Heart right ventricle (tissue), 16 donors: ENCODE measurements at regions not wholly inside any gene's neighbourhood (a gene's known extent, or its start where the extent isn't known, plus 50 kb on each side); places are given as distances from the start of the nearest gene placed in this dataset.

Source experiments
- ATAC-seq, 8 donors: fragments of 200-7000 bp; cut with Tn5 transposase; one replicate each; pipeline ENCODE4 v1.9.1; 2020; ENCODE audit warnings: mild to moderate bottlenecking in 8 of 8, moderate library complexity in 8 of 8, moderate number of reproducible peaks in 1 of 8
- DNase-seq, 2 donors: peaks; one replicate each; pipeline ENCODE4 v3.0.0-alpha.2; 2020
- H3K27ac ChIP-seq, 10 donors: fragments of 200-600 bp; sonication (generic) in 2 of 10; one replicate each; pipeline versions ENCODE4 v1.5.0 to v1.8.0; 2020 to 2022; ENCODE audit warnings: mild to moderate bottlenecking in 3 of 10
- H3K27me3 ChIP-seq, 7 donors: fragments of 200-600 bp; one replicate each; pipeline ENCODE4 v1.8.0; 2021 to 2022; ENCODE audit warnings: mild to moderate bottlenecking in 2 of 7
- H3K36me3 ChIP-seq, 9 donors: fragments of 200-600 bp; sonication (generic) in 1 of 9; one replicate each; pipeline versions ENCODE4 v1.5.0 to v1.8.0; 2020 to 2022; ENCODE audit warnings: mild to moderate bottlenecking in 2 of 9
- H3K4me1 ChIP-seq, 9 donors: fragments of 200-600 bp; sonication (generic) in 1 of 9; one replicate each; pipeline versions ENCODE4 v1.5.0 to v1.8.0; 2020 to 2022; ENCODE audit warnings: mild to moderate bottlenecking in 4 of 9
- H3K4me3 ChIP-seq, 10 donors: fragments of 200-600 bp; sonication (generic) in 2 of 10; one replicate each; pipeline versions ENCODE4 v1.5.0 to v1.8.0; 2020 to 2022; ENCODE audit warnings: mild to moderate bottlenecking in 7 of 10, moderate library complexity in 2 of 10
- H3K9me3 ChIP-seq, 11 donors: fragments of 200-600 bp in 10 of 11; sonication (generic) in 2 of 11; one replicate each; pipeline versions ENCODE4 v1.5.0 to v1.8.0; 2013 to 2022; ENCODE audit warnings: mild to moderate bottlenecking in 2 of 11, control low read depth in 1 of 11, moderate library complexity in 1 of 11
- WGBS, 2 donors: extraction: QIAGEN DNeasy Blood & Tissue Kit; methylation state at CpG; one replicate each; pipeline ENCODE4 v1.1.7; 2013; ENCODE audit warnings: inconsistent platforms in 1 of 2; 5-methylcytosine and 5-hydroxymethylcytosine counted together
- intact Hi-C, 10 donors: fragments of 100-400 bp; cut with DNase I; formaldehyde crosslinking; loops; one replicate each; pipeline versions ENCODE4 v1.11.1 to v1.14.2; 2022
- TF ChIP-seq, protein P1 (sequence below), 9 donors: fragments of 200-600 bp; sonication (generic) in 2 of 9; IDR thresholded peaks; one replicate each; pipeline versions ENCODE4 v1.5.0 to v1.8.0; 2021 to 2022; ENCODE audit warnings: antibody characterized with exemption in 9 of 9, mild to moderate bottlenecking in 5 of 9, moderate library complexity in 1 of 9
- donor health status: Arrhythmogenic right ventricular cardiomyopathy.
- donor health status: ischemic (EF 13 %, LVEDD 7.1; RV severe dilation, severe dysfunction).
- donor health status: healthy with polysubstance abuse.
- donor health status: DM: no; HTN: yes; CAD: no.
- donor health status: DM: no; HTN: no; CAD: no.
- donor health status: ischemic (EF 25% LVEDD 6.9; RV normal size, moderate dysfunction).
- donor health status: ischemic (EF 25% LVEDD 5.7; RV mildly dilated, moderate dysfunction).
- donor health status: healthy.
- donor health status: DM: yes; HTN: yes; CAD: no.
- donor health status: Ischemic cardiomyopathy.
- donor health status: ischemic (EF 35%, LVEDD 5.7; RV mildly dilated, moderate dysfunction).
- donor health status: nonischemic (EF 11% LVEDD 7.7; RV severe dilation, severe dysfunction).
- donor health status: DM: yes; HTN: yes; CAD: no.
- donor health status: PGD.
- donor health status: ischemic (EF 29% LVEDD 5.4; RV normal size, mild dysfunction).
- donor health status: nonischemic (EF 23%, LVEDD 6.1; RV moderate dilation, normal function).

DNA sequence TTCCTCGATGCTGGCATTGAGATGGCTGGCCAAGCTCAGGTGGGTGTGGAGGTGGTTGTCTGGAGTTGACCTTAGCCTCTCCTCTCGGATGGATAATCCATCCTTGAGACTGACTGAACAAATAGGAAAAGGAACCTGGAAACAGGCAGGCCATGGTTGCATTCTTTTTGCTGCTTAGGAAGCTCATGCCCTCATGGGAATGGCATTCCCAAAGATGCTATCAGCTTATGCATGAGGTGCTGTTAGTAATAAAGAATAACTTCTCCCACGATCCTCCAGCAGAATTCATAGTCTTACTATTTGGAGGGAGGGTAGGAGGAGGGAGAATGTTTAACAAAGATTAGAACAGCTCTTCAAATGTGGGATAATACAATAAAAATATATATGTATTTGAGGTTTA lies 303.0 kb upstream of the TPM1 start:
- no peak for ATAC-seq
- TF ChIP-seq, protein P1, sequence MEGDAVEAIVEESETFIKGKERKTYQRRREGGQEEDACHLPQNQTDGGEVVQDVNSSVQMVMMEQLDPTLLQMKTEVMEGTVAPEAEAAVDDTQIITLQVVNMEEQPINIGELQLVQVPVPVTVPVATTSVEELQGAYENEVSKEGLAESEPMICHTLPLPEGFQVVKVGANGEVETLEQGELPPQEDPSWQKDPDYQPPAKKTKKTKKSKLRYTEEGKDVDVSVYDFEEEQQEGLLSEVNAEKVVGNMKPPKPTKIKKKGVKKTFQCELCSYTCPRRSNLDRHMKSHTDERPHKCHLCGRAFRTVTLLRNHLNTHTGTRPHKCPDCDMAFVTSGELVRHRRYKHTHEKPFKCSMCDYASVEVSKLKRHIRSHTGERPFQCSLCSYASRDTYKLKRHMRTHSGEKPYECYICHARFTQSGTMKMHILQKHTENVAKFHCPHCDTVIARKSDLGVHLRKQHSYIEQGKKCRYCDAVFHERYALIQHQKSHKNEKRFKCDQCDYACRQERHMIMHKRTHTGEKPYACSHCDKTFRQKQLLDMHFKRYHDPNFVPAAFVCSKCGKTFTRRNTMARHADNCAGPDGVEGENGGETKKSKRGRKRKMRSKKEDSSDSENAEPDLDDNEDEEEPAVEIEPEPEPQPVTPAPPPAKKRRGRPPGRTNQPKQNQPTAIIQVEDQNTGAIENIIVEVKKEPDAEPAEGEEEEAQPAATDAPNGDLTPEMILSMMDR (IDR thresholded peaks at IDR 0.05) = no peak
- H3K27me3 ChIP-seq = no peaks in the 10 kb centered on the region
- WGBS, 2 donors = 72 to 77% methylated on average over 3 of the region's 3 CpGs
- intact Hi-C loops = no loop called here
- DNase-seq = no peak
- no peaks in the 10 kb centered on the region for H3K9me3 ChIP-seq
- peaks cover 0 to 24% (median 16%) of the 10 kb centered on the region in 9 donors for H3K4me1 ChIP-seq
- H3K4me3 ChIP-seq = no peak overlapping the region
- no peak overlapping the region for H3K27ac ChIP-seq
- peaks cover 0 to 75% (median 8%) of the 10 kb centered on the region in 9 donors for H3K36me3 ChIP-seq

DNA sequence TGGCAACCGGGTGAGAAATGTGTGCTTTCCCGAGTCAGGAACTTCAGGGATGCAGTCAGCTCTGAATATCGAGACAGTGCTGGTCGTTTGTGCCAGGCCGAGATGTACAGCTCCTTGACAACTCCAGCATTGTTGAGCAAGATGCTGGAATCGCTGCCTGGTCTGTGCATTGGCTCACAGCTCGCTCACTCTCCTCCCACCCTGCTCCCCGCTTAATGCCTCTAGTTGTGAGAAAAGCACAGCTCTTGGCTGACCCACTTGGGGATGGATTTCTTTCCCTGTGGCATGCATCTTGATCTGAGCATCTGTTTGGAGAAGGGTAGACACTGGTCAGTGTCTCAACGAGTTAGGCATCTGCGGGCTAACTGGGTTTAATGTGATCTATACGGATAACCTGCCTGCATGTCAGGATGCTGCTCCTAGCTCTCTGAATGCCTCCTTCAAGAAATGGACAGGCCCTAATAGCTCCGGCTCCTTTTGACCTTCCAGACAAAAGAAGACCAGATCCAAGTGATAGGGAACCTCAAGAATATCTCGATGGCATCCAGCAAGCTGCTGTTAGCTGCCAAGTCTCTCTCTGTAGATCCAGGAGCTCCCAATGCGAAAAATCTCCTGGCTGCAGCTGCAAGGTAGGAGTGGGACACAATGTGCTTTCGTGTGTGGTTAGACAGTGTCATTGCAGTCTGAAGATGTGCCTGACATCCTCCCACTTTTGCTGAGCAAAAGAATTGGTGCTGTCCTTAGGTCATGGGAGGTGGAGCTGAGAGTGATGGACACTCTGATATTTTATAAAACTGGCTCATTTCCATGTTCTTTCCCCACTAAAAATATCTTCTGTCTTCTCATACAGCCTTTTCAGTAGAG lies 302.2 kb upstream of the TPM1 start:
- Histone ChIP-seq H3K4me3 (no peak overlapping the region), H3K4me1 (peaks cover 0 to 24% (median 16%) of the 10 kb centered on the region in 9 donors), H3K27ac (no peak overlapping the region), H3K36me3 (peaks cover 0 to 74% (median 8%) of the 10 kb centered on the region in 9 donors), H3K27me3 (no peaks in the 10 kb centered on the region), H3K9me3 (no peaks in the 10 kb centered on the region)
- no peak for DNase-seq
- ATAC-seq = no peak
- 75 to 80% methylated on average over 15 of the region's 15 CpGs for WGBS, 2 donors
- intact Hi-C loops = loop anchor here in 3 of 10 donors (5.0 kb wide), 1 partner anchor 348 kb away; the partner anchor contains the start of gene TLN2 (in 3 of the 3)
- TF ChIP-seq, protein P1 (IDR thresholded peaks at IDR 0.05) = no peak

DNA sequence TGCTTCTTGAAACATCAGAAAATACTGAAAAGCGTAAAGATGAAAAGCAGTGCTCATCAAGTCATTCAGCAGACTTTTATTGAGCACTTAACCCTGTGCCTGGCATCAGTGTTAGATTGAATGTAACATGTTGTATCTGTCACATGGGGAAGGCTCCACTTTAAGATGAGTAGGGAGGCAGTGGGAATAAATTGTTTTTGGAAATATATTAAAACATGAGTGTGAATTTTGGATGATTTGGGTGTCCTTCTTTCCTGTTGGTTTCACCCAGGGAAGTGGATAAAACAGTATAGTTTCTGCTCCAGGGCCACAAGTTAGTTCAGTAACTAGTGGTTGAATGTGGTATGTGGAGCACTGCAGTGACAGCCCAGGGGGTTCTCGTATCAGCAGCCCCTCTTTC lies 301.4 kb upstream of the TPM1 start:
- intact Hi-C loops = loop anchor here in 3 of 10 donors (5.0 kb wide), 1 partner anchor 349 kb away; the partner anchor contains the start of gene TLN2 (in 3 of the 3)

More for the DNA sequence above, 301.4 kb upstream of the TPM1 start:
- DNase-seq (no peak), ATAC-seq (no peak)
- no peak overlapping the region for H3K4me3 ChIP-seq
- no peaks in the 10 kb centered on the region for H3K9me3 ChIP-seq
- 93 to 95% methylated on average over 2 of the region's 2 CpGs for WGBS, 2 donors
- H3K27me3 ChIP-seq = no peaks in the 10 kb centered on the region
- H3K36me3 ChIP-seq = peaks cover 0 to 74% (median 8%) of the 10 kb centered on the region in 9 donors
- H3K4me1 ChIP-seq = peaks cover 0 to 24% (median 16%) of the 10 kb centered on the region in 9 donors
- TF ChIP-seq, protein P1 (IDR thresholded peaks at IDR 0.05) = no peak
- no peak overlapping the region for H3K27ac ChIP-seq
